ENCODE measurements at regions not wholly inside any gene's neighbourhood (a gene's known extent, or its start where the extent isn't known, plus 50 kb on each side); places are given as distances from the start of the nearest gene placed in this dataset.

DNA sequence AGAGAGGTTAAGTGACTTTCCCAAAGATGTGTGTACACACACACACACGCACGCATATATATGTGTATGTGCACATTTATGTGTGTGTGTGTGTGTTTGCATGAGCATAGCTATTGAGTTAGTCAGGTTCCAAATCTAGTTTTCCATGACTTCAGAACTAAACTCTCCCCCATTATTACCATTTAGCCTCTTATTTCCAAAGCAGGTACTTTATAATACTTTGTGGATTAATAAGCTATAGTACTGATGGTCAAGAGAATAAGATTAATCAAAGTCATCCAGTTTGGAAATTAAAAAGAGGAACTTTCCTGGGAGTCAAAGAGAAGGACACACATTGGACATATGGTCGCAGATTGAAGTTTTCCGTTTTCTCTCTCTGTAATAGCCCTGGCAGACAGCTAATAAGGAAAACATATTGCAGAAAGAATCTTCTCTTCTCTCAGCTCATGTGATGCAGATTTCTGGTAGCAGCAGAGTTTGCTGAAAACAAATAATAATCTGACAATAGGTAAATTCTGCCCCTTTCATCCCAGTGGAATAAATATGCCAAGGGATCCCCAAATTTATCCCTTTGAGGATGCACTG, 410.9 kb upstream of the TCF4 start:
- TF ChIP-seq EZH2 (IDR thresholded peaks at IDR 0.05) (no peak), POLR2AphosphoS5 (IDR thresholded peaks at IDR 0.05; ENCODE audit: borderline replicate concordance, low read depth, low read length) (no peak)

Data from SK-N-MC (cell line).